GM23338 (cell line): ENCODE measurements at regions not wholly inside any gene's neighbourhood (a gene's known extent, or its start where the extent isn't known, plus 50 kb on each side); places are given as distances from the start of the nearest gene placed in this dataset.
A peak's percentile ranks its signal among the peaks of the same experiment; 100 is the strongest.

Source experiments
- ATAC-seq: fragments of 200-7000 bp; cut with Tn5 transposase; 3 replicates; pipeline ENCODE4 v1.9.1; 2020
- DNase-seq: peaks from one replicate; pipeline ENCODE4 v3.0.0-alpha.2; 2015; ENCODE audit warnings: low spot score
- H2AFZ ChIP-seq: fragments of 200-600 bp; sonication (generic); 2 replicates; pipeline ENCODE4 v1.8.0; 2016; ENCODE audit warnings: antibody characterized with exemption, mild to moderate bottlenecking, moderate library complexity
- H3F3A ChIP-seq: fragments of 200-600 bp; sonication (generic); replicated peaks from 2 replicates; pipeline ENCODE4 v1.8.0; 2017; ENCODE audit warnings: antibody characterized with exemption, mixed run types, low read depth
- H3K27ac ChIP-seq: fragments of 200-600 bp; sonication (generic); 2 replicates; pipeline ENCODE4 v1.6.1; 2016; ENCODE audit warnings: low read depth
- H3K27me3 ChIP-seq: fragments of 200-600 bp; sonication (generic); 2 replicates; pipeline ENCODE4 v1.8.0; 2016; ENCODE audit warnings: mild to moderate bottlenecking, mixed run types, moderate library complexity; ENCODE audit not compliant: insufficient read depth
- H3K36me3 ChIP-seq: fragments of 200-600 bp; sonication (generic); 2 replicates; pipeline ENCODE4 v1.8.0; 2016; ENCODE audit warnings: mild to moderate bottlenecking; ENCODE audit not compliant: insufficient read depth
- H3K4me1 ChIP-seq: fragments of 200-600 bp; sonication (generic); 2 replicates; pipeline ENCODE4 v1.8.0; 2016; ENCODE audit warnings: mild to moderate bottlenecking, moderate library complexity; ENCODE audit not compliant: insufficient read depth
- H3K4me2 ChIP-seq: fragments of 200-600 bp; sonication (generic); 2 replicates; pipeline ENCODE4 v1.7.1; 2017; ENCODE audit warnings: mixed run types
- H3K4me3 ChIP-seq: fragments of 200-600 bp; sonication (generic); 2 replicates; pipeline ENCODE4 v1.6.1; 2016; ENCODE audit warnings: mixed run types
- H3K79me2 ChIP-seq: fragments of 200-600 bp; sonication (generic); replicated peaks from 2 replicates; pipeline ENCODE4 v1.8.0; 2017; ENCODE audit warnings: mild to moderate bottlenecking; ENCODE audit not compliant: insufficient read depth
- H3K9me2 ChIP-seq: fragments of 200-600 bp; sonication (generic); 2 replicates; pipeline ENCODE4 v1.8.0; 2017; ENCODE audit not compliant: insufficient read depth
- H4K20me1 ChIP-seq: fragments of 200-600 bp; sonication (generic); replicated peaks from 2 replicates; pipeline ENCODE4 v1.8.0; 2017; ENCODE audit warnings: mild to moderate bottlenecking; ENCODE audit not compliant: insufficient read depth
- H3K27ac Mint-ChIP-seq: 2 replicates; pipeline ENCODE4 v1.8.0; 2020; ENCODE audit warnings: inconsistent platforms, mild to moderate bottlenecking, moderate library complexity, mixed read lengths
- H3K27me3 Mint-ChIP-seq: 3 replicates; pipeline ENCODE4 v1.8.0; 2022; ENCODE audit warnings: low read depth, mild to moderate bottlenecking, moderate library complexity, mixed read lengths, inconsistent platforms; ENCODE audit not compliant: insufficient read depth, poor library complexity
- H3K36me3 Mint-ChIP-seq: 3 replicates; pipeline ENCODE4 v1.8.0; 2021; ENCODE audit warnings: low read depth, mild to moderate bottlenecking, inconsistent platforms, moderate library complexity, mixed read lengths
- H3K4me1 Mint-ChIP-seq: 3 replicates; pipeline ENCODE4 v1.8.0; 2020; ENCODE audit warnings: mild to moderate bottlenecking, inconsistent platforms, mixed read lengths
- H3K4me3 Mint-ChIP-seq: 3 replicates; pipeline ENCODE4 v1.8.0; 2021; ENCODE audit warnings: moderate library complexity, mild to moderate bottlenecking, inconsistent platforms, mixed read lengths
- H3K9me3 Mint-ChIP-seq: 3 replicates; pipeline ENCODE4 v1.8.0; 2020; ENCODE audit warnings: moderate library complexity, mild to moderate bottlenecking, inconsistent platforms, mixed read lengths
- CREB1 ChIP-seq: fragments of 250-450 bp; sonication (Bioruptor Pico); IDR thresholded peaks from 2 replicates; pipeline ENCODE4 v1.5.0; 2020; ENCODE audit warnings: low read depth, mild to moderate bottlenecking, moderate library complexity
- JUNB ChIP-seq: IDR thresholded peaks from one replicate; pipeline ENCODE4 v1.6.1; 2016; ENCODE audit warnings: antibody characterized with exemption; ENCODE audit not compliant: unreplicated experiment
- NANOG ChIP-seq: IDR thresholded peaks from 2 replicates; pipeline ENCODE4 v1.6.1; 2016; ENCODE audit warnings: antibody characterized with exemption, borderline replicate concordance
- POLR2AphosphoS5 ChIP-seq: IDR thresholded peaks from 2 replicates; pipeline ENCODE4 v1.6.1; 2016; ENCODE audit warnings: antibody characterized with exemption, low read depth
- ZNF114 ChIP-seq: fragments of 250-450 bp; sonication (Bioruptor Pico); IDR thresholded peaks from 2 replicates; pipeline ENCODE4 v1.5.0; 2020; ENCODE audit warnings: mild to moderate bottlenecking, moderate library complexity
- ZNF331 ChIP-seq: fragments of 250-450 bp; sonication (Bioruptor Pico); IDR thresholded peaks from 2 replicates; pipeline ENCODE4 v1.5.0; 2020; ENCODE audit warnings: low read depth, mild to moderate bottlenecking, moderate library complexity
- TF ChIP-seq, protein P1 (sequence below): IDR thresholded peaks from one replicate; pipeline ENCODE4 v1.6.1; 2018; ENCODE audit warnings: antibody characterized with exemption; ENCODE audit not compliant: unreplicated experiment
- TF ChIP-seq, protein P2 (sequence below): fragments of 250-450 bp; sonication (Bioruptor Pico); IDR thresholded peaks from 2 replicates; pipeline ENCODE4 v1.5.0; 2020; ENCODE audit warnings: mild to moderate bottlenecking, moderate library complexity

DNA sequence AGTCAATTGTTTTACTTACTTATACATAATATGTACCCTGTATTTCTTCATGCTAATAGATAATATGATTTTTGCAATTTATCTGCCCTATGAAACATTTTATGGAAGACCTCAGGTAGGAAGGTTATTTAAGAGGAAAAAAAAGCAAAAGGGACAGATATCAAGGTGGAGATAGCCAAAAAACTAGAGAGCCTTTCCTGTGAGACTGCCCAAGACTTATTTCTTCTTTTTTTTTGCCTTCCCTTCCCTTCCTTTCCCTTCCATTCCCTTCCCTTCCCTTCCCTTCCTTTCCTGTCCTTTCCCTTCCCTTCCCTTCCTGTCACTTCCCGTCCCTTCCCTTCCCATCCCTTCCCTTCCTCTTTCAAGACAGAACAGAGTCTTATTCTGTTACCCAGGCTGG is 80.6 kb upstream of the HMCN1 start:
- Histone ChIP-seq H3F3A (no peaks in the 10 kb centered on the region), H3K27me3 (no peaks in the 10 kb centered on the region), H3K4me1 (no peaks in the 10 kb centered on the region), H4K20me1 (no peaks in the 10 kb centered on the region), H3K4me2 (no peak overlapping the region), H3K79me2 (no peaks in the 10 kb centered on the region), H3K36me3 (no peaks in the 10 kb centered on the region; the same call in none of the 2 replicates), H3K9me2 (no peaks in the 10 kb centered on the region), H3K4me3 (no peak overlapping the region), H3K27ac (no peak overlapping the region), H2AFZ (peak overlapping the region; percentile 58; the same call in 1 of the 2 replicates)
- Mint-ChIP-seq H3K4me1 (no peaks in the 10 kb centered on the region), H3K36me3 (peaks cover 18% of the 10 kb centered on the region), H3K4me3 (no peak overlapping the region), H3K9me3 (peaks cover 18% of the 10 kb centered on the region), H3K27me3 (no peaks in the 10 kb centered on the region), H3K27ac (no peak overlapping the region; the same call in 1 of the 2 replicates)
- DNase-seq: no peak
- TF ChIP-seq, protein P1, sequence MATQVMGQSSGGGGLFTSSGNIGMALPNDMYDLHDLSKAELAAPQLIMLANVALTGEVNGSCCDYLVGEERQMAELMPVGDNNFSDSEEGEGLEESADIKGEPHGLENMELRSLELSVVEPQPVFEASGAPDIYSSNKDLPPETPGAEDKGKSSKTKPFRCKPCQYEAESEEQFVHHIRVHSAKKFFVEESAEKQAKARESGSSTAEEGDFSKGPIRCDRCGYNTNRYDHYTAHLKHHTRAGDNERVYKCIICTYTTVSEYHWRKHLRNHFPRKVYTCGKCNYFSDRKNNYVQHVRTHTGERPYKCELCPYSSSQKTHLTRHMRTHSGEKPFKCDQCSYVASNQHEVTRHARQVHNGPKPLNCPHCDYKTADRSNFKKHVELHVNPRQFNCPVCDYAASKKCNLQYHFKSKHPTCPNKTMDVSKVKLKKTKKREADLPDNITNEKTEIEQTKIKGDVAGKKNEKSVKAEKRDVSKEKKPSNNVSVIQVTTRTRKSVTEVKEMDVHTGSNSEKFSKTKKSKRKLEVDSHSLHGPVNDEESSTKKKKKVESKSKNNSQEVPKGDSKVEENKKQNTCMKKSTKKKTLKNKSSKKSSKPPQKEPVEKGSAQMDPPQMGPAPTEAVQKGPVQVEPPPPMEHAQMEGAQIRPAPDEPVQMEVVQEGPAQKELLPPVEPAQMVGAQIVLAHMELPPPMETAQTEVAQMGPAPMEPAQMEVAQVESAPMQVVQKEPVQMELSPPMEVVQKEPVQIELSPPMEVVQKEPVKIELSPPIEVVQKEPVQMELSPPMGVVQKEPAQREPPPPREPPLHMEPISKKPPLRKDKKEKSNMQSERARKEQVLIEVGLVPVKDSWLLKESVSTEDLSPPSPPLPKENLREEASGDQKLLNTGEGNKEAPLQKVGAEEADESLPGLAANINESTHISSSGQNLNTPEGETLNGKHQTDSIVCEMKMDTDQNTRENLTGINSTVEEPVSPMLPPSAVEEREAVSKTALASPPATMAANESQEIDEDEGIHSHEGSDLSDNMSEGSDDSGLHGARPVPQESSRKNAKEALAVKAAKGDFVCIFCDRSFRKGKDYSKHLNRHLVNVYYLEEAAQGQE: no peak
- no peak for TF ChIP-seq CREB1 (CRISPR knock-in tag)
- no peak for TF ChIP-seq ZNF331 (CRISPR knock-in tag)
- TF ChIP-seq ZNF114 (CRISPR knock-in tag): no peak
- TF ChIP-seq NANOG: no peak
- no peak for TF ChIP-seq POLR2AphosphoS5
- TF ChIP-seq, protein P2, sequence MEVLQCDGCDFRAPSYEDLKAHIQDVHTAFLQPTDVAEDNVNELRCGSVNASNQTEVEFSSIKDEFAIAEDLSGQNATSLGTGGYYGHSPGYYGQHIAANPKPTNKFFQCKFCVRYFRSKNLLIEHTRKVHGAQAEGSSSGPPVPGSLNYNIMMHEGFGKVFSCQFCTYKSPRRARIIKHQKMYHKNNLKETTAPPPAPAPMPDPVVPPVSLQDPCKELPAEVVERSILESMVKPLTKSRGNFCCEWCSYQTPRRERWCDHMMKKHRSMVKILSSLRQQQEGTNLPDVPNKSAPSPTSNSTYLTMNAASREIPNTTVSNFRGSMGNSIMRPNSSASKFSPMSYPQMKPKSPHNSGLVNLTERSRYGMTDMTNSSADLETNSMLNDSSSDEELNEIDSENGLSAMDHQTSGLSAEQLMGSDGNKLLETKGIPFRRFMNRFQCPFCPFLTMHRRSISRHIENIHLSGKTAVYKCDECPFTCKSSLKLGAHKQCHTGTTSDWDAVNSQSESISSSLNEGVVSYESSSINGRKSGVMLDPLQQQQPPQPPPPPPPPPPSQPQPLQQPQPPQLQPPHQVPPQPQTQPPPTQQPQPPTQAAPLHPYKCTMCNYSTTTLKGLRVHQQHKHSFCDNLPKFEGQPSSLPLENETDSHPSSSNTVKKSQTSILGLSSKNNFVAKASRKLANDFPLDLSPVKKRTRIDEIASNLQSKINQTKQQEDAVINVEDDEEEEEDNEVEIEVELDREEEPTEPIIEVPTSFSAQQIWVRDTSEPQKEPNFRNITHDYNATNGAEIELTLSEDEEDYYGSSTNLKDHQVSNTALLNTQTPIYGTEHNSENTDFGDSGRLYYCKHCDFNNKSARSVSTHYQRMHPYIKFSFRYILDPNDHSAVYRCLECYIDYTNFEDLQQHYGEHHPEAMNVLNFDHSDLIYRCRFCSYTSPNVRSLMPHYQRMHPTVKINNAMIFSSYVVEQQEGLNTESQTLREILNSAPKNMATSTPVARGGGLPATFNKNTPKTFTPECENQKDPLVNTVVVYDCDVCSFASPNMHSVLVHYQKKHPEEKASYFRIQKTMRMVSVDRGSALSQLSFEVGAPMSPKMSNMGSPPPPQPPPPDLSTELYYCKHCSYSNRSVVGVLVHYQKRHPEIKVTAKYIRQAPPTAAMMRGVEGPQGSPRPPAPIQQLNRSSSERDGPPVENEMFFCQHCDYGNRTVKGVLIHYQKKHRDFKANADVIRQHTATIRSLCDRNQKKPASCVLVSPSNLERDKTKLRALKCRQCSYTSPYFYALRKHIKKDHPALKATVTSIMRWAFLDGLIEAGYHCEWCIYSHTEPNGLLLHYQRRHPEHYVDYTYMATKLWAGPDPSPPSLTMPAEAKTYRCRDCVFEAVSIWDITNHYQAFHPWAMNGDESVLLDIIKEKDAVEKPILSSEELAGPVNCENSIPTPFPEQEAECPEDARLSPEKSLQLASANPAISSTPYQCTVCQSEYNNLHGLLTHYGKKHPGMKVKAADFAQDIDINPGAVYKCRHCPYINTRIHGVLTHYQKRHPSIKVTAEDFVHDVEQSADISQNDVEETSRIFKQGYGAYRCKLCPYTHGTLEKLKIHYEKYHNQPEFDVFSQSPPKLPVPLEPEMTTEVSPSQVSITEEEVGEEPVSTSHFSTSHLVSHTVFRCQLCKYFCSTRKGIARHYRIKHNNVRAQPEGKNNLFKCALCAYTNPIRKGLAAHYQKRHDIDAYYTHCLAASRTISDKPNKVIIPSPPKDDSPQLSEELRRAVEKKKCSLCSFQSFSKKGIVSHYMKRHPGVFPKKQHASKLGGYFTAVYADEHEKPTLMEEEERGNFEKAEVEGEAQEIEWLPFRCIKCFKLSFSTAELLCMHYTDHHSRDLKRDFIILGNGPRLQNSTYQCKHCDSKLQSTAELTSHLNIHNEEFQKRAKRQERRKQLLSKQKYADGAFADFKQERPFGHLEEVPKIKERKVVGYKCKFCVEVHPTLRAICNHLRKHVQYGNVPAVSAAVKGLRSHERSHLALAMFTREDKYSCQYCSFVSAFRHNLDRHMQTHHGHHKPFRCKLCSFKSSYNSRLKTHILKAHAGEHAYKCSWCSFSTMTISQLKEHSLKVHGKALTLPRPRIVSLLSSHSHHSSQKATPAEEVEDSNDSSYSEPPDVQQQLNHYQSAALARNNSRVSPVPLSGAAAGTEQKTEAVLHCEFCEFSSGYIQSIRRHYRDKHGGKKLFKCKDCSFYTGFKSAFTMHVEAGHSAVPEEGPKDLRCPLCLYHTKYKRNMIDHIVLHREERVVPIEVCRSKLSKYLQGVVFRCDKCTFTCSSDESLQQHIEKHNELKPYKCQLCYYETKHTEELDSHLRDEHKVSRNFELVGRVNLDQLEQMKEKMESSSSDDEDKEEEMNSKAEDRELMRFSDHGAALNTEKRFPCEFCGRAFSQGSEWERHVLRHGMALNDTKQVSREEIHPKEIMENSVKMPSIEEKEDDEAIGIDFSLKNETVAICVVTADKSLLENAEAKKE (CRISPR knock-in tag): no peak
- TF ChIP-seq JUNB: no peak
- no peak for ATAC-seq
